GM18508 (cell line): ENCODE measurements at regions not wholly inside any gene's neighbourhood (a gene's known extent, or its start where the extent isn't known, plus 50 kb on each side); places are given as distances from the start of the nearest gene placed in this dataset.
A peak's percentile ranks its signal among the peaks of the same experiment; 100 is the strongest.
"Not testable (repeated sequence)": the region's sequence is repeated elsewhere in the genome, so short reads cannot be mapped to it uniquely, and the experiment has no call there.

ENCODE experiments used
- ATAC-seq: cut with Tn5 transposase; IDR thresholded peaks from one replicate; pipeline ENCODE4 v1.9.1; 2021; ENCODE audit warnings: moderate number of reproducible peaks; ENCODE audit not compliant: insufficient read depth, unreplicated experiment

- ATAC-seq = no peak
Measured at GRCh38 chr12:46477541-46477940, 105.0 kb upstream of the SLC38A2 start.

- ATAC-seq = no peak
Measured at GRCh38 chr12:46475972-46476645, 103.5 kb upstream of the SLC38A2 start.

GRCh38 chr12:46474385-46474784 lies 101.8 kb upstream of the SLC38A2 start:
- ATAC-seq = not testable (repeated sequence)

- peak; percentile 69 for ATAC-seq
Measured at GRCh38 chr12:46473634-46474329, 101.2 kb upstream of the SLC38A2 start.

GRCh38 chr12:46472893-46473633 lies 100.5 kb upstream of the SLC38A2 start:
- ATAC-seq = no peak

- no peak for ATAC-seq
Measured at GRCh38 chr12:46472144-46472705, 99.7 kb upstream of the SLC38A2 start.

- ATAC-seq = no peak
Measured at GRCh38 chr12:46471404-46471803, 98.8 kb upstream of the SLC38A2 start.

GRCh38 chr12:46470975-46471374 lies 98.4 kb upstream of the SLC38A2 start:
- no peak for ATAC-seq

GRCh38 chr12:46470036-46470627 lies 97.6 kb upstream of the SLC38A2 start:
- peak; percentile 48 for ATAC-seq

GRCh38 chr12:46468813-46469212 lies 96.2 kb upstream of the SLC38A2 start:
- no peak for ATAC-seq

- ATAC-seq = no peak
Measured at GRCh38 chr12:46468160-46468559, 95.6 kb upstream of the SLC38A2 start.

GRCh38 chr12:46465307-46465706 lies 92.7 kb upstream of the SLC38A2 start:
- ATAC-seq = no peak

GRCh38 chr12:46464863-46465262 lies 92.3 kb upstream of the SLC38A2 start:
- ATAC-seq = no peak

- no peak for ATAC-seq
Measured at GRCh38 chr12:46462641-46463355, 90.2 kb upstream of the SLC38A2 start.

- ATAC-seq = no peak
Measured at GRCh38 chr12:46461907-46462640, 89.5 kb upstream of the SLC38A2 start.

GRCh38 chr12:46461459-46461858 lies 88.9 kb upstream of the SLC38A2 start:
- no peak for ATAC-seq

- ATAC-seq = no peak
Measured at GRCh38 chr12:46460682-46461210, 88.2 kb upstream of the SLC38A2 start.

- no peak for ATAC-seq
Measured at GRCh38 chr12:46459861-46460545, 87.4 kb upstream of the SLC38A2 start.
